Testis (tissue), 2 donors: ENCODE measurements at regions not wholly inside any gene's neighbourhood (a gene's known extent, or its start where the extent isn't known, plus 50 kb on each side); places are given as distances from the start of the nearest gene placed in this dataset.
"Not testable (repeated sequence)": the region's sequence is repeated elsewhere in the genome, so short reads cannot be mapped to it uniquely, and the experiment has no call there.

ENCODE experiments used
- DNase-seq: peaks from one replicate; pipeline ENCODE4 v3.0.0-alpha.2; 2019
- H3K27ac ChIP-seq, 2 donors: fragments of 200-600 bp; sonication (generic); one replicate each; pipeline ENCODE4 v1.5.1; 2019
- H3K27me3 ChIP-seq: fragments of 200-600 bp; sonication (generic); one replicate; pipeline ENCODE4 v1.5.1; 2019
- H3K36me3 ChIP-seq: fragments of 200-600 bp; sonication (generic); one replicate; pipeline ENCODE4 v1.5.1; 2017; ENCODE audit warnings: low read depth; ENCODE audit errors: missing control alignments
- H3K4me1 ChIP-seq: fragments of 200-600 bp; sonication (generic); one replicate; pipeline ENCODE4 v1.5.1; 2019
- H3K4me3 ChIP-seq, 2 donors: fragments of 200-600 bp; sonication (generic); one replicate each; pipeline ENCODE4 v1.5.1; 2017 to 2019
- H3K9me3 ChIP-seq: fragments of 200-600 bp; sonication (generic); one replicate; pipeline ENCODE4 v1.5.1; 2017
- CTCF ChIP-seq, 3 experiments: fragments of 450-650 bp in 2 of 3; fragments of 200-600 bp in 1 of 3; sonication (generic) in 1 of 3; IDR thresholded peaks; one replicate each; pipeline ENCODE4 v1.5.1; 2016 to 2019; ENCODE audit warnings: antibody characterized with exemption in 3 of 3, mild to moderate bottlenecking in 2 of 3, moderate library complexity in 1 of 3
- POLR2A ChIP-seq: fragments of 450-650 bp; IDR thresholded peaks from one replicate; pipeline ENCODE4 v1.6.1; 2017; ENCODE audit warnings: antibody characterized with exemption, mild to moderate bottlenecking, moderate library complexity
- WGBS, 2 donors: methylation state at CpG; one replicate each; pipeline ENCODE4 v1.1.5; 2018; 5-methylcytosine and 5-hydroxymethylcytosine counted together
- intact Hi-C: fragments of 100-400 bp; cut with DNase I; formaldehyde crosslinking; loops from one replicate; pipeline ENCODE4 v1.15.1; 2023; ENCODE audit warnings: low total_unique reads

- no peaks in the 10 kb centered on the region for H3K4me1 ChIP-seq
- intact Hi-C loops, result no loop called here
- no peak overlapping the region for H3K27ac ChIP-seq
These were observed 205.3 kb downstream of the BUB3 start for GRCh38 chr10:123359539-123359938.

DNA sequence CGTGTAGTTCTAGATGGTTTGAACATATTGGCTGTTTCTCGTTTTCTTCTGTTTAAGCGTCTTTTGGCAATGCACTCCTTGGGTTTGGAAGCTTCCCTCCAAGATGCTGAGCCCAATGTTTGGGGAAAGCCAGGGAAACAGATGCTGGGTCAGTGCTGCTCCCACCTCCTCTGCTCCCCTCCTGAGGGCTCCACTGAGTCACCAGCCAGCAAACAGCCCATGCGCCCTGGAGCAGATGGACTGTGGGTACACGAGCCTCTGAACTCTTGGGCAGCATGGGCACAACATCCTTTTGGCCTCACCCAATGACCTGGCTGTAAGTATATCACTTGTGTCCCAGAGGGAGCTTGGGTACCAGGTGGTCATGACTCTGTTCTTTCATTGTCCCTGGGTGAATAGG, 207.6 kb downstream of the BUB3 start:
- DNase-seq, result no peak
- H3K9me3 ChIP-seq, result no peaks in the 10 kb centered on the region
- no peaks in the 10 kb centered on the region for H3K36me3 ChIP-seq
- WGBS, 2 donors, result 84 to 89% methylated on average over 3 to 5 of the region's 5 CpGs
- no peaks in the 10 kb centered on the region for H3K27me3 ChIP-seq
- H3K27ac ChIP-seq, result no peak overlapping the region
- H3K4me1 ChIP-seq, result no peaks in the 10 kb centered on the region
- TF ChIP-seq POLR2A, result no peak
- TF ChIP-seq CTCF (IDR thresholded peaks at IDR 0.05), result no peak
- H3K4me3 ChIP-seq, result no peak overlapping the region
- intact Hi-C loops, result no loop called here

More at GRCh38 chr10:123359539-123359938, 205.3 kb downstream of the BUB3 start:
- no peaks in the 10 kb centered on the region for H3K36me3 ChIP-seq
- H3K4me3 ChIP-seq, result no peak overlapping the region
- DNase-seq, result no peak
- no peaks in the 10 kb centered on the region for H3K9me3 ChIP-seq
- WGBS, 2 donors, result 83 to 85% methylated on average over 2 of the region's 2 CpGs
- TF ChIP-seq CTCF (IDR thresholded peaks at IDR 0.05) (no peak), POLR2A (no peak)
- no peaks in the 10 kb centered on the region for H3K27me3 ChIP-seq

- TF ChIP-seq CTCF (IDR thresholded peaks at IDR 0.05), result no peak
- TF ChIP-seq POLR2A, result no peak
- Histone ChIP-seq H3K4me1 (no peaks in the 10 kb centered on the region), H3K36me3 (no peaks in the 10 kb centered on the region), H3K27ac (no peak overlapping the region), H3K4me3 (no peak overlapping the region), H3K9me3 (no peaks in the 10 kb centered on the region), H3K27me3 (no peaks in the 10 kb centered on the region)
- 95 to 96% methylated on average over 4 of the region's 4 CpGs for WGBS, 2 donors
- intact Hi-C loops, result no loop called here
- DNase-seq, result no peak
These were observed 213.0 kb downstream of the BUB3 start for GRCh38 chr10:123367195-123367594.

DNA sequence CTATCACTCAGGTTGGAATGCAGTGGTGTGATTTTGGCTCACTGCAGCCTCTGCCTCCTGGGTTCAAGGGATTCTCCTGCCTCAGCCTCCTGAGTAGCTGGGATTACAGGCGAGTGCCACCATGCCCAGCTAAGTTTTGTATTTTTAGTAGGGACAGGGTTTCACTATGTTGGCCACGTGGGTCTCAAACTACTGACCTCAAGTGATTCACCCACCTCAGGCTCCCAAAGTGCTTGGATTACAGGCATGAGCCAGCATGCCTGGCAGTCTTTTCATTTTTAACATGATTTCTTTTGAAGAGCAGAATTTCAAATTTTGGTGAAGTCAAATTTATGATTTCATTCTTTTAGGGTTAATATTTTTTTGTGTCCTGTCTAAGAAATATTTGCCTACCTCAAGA, 217.4 kb downstream of the BUB3 start:
- H3K4me3 ChIP-seq, intact Hi-C loops, H3K4me1 ChIP-seq, H3K9me3 ChIP-seq, H3K36me3 ChIP-seq, DNase-seq, H3K27ac ChIP-seq, H3K27me3 ChIP-seq: not testable (repeated sequence)
- 82 to 87% methylated on average over 2 of the region's 2 CpGs for whole genome bisulfite sequencing, 2 donors

- no peak for DNase-seq
- Histone ChIP-seq H3K27me3 (no peaks in the 10 kb centered on the region), H3K27ac (no peak overlapping the region), H3K36me3 (no peaks in the 10 kb centered on the region), H3K9me3 (no peaks in the 10 kb centered on the region), H3K4me1 (no peaks in the 10 kb centered on the region), H3K4me3 (no peak overlapping the region)
- intact Hi-C loops, result no loop called here
- WGBS, 2 donors, result 69% methylated on average over 5 to 6 of the region's 6 CpGs
- TF ChIP-seq POLR2A, result no peak
These were observed 219.4 kb downstream of the BUB3 start for GRCh38 chr10:123373591-123373990.

GRCh38 chr10:123375097-123375496, 220.9 kb downstream of the BUB3 start:
- H3K27me3 ChIP-seq, result no peaks in the 10 kb centered on the region
- WGBS, 2 donors, result 88 to 89% methylated on average over 3 of the region's 3 CpGs
- no peaks in the 10 kb centered on the region for H3K9me3 ChIP-seq
- no peaks in the 10 kb centered on the region for H3K4me1 ChIP-seq
- DNase-seq, result no peak
- no peak overlapping the region for H3K27ac ChIP-seq
- intact Hi-C loops, result no loop called here
- H3K4me3 ChIP-seq, result no peak overlapping the region
- H3K36me3 ChIP-seq, result no peaks in the 10 kb centered on the region
- TF ChIP-seq POLR2A, result no peak
